ENCODE measurements at regions not wholly inside any gene's neighbourhood (a gene's known extent, or its start where the extent isn't known, plus 50 kb on each side); places are given as distances from the start of the nearest gene placed in this dataset.
A peak's percentile ranks its signal among the peaks of the same experiment; 100 is the strongest.

DNA sequence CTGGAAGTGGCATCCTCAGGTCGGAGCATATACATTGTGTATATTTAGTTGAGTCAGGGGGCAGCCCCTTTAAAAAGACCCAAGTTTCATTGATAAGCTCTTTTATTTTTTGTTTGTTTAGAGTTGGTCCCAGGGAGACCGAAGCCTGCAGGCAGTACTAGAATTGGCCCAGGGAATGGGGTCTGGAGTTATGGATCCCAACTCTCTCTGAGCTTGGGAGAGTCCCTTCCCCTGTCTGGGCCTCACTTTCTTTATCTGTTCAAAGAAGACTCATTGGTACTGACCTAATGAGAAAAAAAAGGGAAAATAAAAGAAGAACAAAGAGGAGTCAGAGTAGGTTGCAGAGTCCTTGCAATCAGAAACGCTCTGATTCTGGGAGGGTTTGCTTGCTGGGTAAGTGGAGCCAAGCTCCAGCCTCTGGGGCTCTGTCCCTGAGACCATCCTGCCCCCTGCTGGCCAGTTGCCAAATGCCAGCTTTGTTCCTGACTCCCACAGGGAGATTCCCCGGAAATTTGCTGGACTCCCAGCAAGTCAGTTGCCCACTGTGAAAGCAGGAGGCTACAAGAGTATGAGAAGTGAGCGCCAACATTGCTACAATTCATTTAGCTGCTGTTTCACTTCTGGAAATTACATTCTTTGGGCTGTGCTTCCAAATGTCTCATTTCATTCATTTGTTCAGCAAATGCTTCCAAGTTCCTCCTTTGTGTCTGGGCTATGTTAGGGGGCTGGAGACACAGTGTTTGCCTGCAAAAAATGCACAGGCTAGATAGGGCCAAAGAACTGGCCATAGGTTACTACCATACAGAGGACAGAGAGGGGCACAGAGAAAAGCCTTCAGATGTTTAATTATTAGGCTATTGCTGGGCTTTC is 156.2 kb downstream of the MELK start:
- peak; percentile 34 for DNase-seq

DNA sequence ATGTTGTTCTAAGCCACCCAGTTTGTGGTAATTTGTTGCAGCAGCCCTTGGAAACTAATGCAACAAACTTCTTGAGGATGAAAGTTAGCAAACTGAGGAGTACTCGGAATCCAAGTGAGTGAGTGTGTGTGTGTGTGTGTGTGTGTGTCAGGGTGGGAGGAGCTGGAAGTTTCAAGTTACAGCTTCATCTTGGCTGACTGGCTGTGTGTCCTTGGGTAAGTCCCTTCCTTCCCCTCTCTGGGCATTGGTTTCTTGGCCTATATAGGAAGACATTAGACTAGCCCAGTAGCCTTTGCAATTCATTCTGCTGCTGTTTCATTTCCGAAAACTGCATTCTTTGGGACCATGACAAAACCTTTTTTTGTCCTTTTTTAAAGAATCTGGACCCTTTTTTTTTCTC is 157.2 kb downstream of the MELK start:
- no peak for DNase-seq

DNA sequence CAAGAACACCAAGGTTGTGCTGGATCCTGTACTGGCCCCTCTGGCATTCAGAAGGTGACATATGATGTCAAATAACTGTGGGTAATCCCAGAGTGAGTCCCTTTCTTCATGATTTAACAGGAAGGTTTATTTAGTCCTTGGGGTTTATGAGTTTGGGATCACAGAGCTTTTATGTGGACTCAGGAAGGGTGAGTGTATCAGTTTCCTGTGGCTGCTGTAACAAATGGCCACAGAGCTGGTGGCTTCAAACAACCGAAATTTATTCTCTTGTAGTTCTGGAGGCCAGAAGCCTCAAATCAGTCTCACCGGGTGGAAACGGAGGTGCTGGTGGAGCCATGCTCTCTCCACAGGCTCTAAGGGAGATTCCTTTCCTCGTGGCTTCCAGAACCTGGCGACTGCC is 157.7 kb downstream of the MELK start:
- DNase-seq: no peak

DNA sequence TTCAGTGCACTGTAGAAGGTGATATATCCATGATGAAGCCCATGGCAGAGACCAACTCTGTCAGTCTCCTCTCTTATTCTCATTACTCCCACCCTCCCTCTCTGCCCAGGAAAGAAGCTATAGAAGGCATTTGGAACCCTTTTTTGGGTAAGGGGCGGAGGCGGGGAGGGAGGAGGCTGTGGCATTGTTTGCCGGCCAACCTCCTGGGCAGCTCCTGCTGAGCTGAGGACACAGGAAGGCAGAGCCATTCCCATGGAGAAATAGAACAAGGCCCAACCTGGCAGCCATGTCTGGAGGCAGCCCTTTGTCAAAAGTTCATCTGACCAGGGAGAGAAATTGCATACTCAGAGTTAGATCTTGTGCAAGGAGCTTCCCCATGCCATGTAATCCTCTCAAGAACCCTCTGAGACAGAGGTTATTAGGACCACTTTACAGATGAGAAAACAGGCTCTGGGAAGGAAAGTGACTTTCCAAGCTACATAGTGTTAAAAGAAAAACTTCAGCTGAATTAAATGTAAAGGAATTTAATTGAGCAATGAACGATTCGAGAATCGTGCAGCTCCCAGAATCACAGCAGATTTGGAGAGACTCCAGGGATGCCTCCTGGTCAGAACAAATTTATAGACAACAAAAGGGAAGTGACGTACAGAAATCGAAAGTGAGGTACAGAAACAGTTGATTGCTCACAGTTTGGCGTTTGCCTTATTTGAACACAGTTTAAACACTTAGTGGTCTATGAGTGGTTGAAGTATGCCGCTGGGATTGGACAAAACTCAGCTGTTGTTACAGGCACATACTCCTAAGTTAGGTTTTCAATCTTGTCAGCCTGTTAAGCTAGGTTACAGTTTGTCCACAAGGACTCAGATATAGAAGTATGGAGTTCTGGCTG is 158.6 kb downstream of the MELK start:
- no peak for DNase-seq

DNA sequence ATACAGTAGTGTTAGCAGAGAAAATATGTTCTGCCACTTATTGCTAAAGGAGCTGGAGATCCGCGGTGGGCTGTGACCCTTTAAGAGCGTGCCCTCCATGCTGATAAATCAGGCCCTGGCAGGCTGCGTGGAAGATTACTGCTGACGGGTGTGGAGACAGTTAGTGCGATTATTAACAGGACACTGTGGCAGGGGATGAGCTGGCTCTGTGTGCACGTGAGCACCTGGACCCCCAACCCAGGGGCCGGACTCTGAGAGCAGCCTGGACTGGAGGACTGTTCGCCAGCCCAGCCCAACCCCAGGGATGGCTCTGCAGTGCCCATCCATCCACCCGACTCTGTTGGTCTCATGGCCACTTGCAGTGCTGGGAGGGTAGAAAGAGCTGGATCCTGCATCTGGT is 162.0 kb downstream of the MELK start:
- no peak for DNase-seq

DNA sequence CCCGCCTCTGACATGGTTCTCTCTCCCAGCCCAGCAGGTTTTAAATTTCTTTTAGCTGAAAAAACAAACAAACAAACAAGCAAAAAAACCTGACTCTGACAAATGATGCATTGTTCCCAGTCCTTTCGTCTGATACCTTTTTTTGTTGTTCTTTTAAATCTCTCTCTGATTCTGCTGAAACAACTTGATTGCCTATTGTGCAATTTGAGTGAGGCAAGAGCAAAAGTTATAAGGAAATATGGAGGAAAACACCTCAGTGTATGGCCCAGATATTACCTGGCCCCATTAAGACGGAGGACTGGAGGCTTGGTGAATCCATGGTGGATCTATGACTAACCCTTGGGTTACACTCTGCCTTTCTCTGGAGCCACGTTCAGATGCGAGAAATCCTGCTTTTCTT is 164.0 kb downstream of the MELK start:
- no peak for DNase-seq

DNA sequence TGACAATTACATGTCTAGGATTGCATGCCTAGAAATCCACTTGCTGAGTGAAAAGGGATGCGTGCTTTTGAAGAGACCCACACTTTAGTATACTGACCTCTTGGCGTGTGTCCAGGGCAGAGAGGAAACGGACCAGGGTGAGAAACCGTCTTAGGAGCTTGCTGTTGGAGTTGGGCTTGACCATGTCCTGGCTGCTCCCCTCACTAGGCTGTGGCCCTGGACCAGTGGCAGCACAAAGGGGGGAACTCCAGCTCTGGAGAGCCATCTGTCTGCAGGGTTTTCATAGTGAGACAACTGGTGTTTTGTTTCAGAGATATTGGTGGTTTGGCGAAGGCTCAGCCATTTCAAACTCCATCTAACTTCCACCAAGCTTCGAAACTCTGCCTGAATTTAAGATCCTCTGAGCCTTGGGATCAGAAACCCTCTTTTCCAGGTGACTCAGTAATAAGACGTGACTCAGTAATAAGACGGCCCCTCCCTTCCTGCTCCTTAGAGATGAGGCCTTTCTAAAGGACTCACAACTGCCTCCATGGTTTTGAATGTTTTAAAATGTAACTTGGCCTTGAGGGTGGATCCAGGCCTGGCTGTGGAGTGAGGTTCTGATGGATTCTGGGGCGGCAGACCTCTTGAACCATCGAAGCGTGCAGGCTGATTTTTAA is 165.8 kb downstream of the MELK start:
- no peak for DNase-seq

DNA sequence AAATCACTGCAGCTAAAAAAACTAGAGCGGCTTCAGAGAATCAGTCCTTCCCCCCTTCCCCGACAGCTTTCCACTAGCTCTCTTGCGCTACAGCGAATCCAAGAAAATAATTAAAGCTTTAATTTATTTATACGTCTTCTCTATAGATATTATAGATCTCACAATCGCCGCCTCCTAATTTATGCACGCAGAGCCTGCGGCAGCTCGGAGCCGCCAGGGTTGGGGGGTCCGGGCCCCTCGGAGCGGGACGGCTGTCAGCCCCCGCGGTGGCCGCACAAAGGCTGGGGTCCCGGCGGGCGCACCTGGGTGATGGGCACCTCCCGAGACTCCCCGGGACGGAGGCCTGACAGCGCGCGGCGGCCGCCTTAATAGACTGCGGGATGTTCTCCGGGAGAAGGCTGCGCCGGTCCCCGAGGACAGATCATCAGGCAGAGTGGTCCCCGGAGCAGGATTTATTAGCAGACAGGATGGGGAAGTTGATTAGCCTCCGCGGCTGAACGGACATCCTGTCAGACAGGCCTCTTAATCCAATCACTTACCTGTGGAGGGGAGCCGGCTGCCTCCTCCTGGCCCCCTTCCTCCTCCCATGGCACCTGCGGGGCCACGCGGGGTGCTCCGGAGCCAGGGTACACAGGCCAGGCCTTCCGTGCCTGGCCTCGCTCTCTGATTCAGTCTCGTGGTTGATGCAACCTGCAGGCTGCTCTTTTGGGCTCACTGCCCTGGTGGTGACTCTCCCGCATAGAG is 166.8 kb downstream of the MELK start:
- no peak for DNase-seq

DNA sequence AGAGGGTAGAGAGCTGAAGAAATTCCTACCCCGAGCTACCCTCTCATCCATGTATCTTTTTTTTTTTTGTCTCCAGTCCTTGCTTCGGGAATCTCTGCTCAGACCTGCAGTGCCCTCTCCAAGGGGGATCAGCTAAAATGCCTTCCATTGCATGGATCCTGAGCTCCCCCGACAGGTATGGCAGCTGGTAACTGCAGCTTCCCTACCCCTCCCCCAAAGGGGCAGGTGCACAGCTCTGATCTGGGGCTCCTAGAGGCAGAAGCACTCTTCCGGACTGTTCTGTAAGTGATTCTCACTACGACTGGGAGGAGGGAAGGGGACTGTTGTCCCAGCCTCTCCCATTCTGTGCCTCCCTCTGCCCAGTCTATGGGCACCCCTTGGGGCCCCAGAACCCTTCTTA is 169.6 kb downstream of the MELK start:
- no peak for DNase-seq

DNA sequence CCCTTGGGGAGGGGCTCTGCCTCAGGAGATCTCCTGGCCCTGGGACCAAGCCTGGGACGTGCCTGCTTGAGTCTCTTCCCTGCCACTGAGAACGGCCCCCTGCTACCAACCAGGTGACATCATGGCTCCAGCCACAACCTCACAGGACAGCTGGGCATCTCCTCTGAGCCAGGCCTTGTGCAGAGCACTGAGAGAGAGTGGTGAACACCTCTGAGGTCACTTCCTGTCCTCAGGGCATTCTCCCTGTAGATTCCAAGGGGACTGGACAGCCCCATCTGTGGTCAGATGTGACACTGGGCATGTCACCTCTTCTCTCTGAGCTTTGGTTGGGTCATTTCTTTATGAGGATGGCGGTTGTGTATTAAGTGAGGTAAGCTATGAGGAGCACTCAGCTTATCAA is 172.0 kb downstream of the MELK start:
- DNase-seq: no peak

DNA sequence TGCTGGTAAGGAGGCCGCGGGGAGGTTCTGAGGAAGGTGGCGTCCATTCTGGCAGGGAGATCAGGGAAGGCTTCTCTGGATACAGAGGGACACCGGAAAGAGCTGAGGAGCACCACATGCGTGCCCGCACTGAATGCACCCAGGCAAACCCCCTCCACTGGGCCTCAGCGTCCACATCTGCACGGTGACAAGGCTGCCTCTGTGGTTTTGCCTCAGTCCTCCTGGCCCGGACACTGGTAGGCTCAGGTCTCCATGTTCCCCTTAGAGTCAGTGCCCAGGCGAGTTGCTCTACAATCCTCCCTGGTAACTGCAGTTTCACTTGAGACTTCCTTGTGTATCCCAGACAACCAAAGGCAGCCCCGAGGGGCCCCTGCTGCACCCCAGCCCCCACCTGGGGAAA is 173.3 kb downstream of the MELK start:
- no peak for DNase-seq

DNA sequence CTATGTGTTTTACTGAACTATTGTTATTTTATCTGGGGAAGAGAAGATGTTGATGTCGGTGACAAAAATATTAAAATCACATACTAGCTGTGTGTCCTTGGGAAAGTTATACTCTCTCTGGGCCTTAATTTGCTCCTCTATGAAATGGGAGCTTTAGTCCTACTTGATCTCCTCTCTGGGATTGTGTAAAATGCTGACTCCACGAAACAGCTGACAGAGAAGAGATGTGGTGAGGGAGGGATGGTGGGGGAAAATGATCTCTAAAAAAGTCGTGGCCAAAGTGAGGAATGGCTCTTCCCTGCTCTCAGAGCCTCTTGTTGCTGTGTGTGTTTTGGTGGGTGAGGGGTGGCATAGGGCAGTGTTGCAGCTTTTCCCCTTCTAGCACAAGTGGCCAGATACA is 173.7 kb downstream of the MELK start:
- DNase-seq: no peak

DNA sequence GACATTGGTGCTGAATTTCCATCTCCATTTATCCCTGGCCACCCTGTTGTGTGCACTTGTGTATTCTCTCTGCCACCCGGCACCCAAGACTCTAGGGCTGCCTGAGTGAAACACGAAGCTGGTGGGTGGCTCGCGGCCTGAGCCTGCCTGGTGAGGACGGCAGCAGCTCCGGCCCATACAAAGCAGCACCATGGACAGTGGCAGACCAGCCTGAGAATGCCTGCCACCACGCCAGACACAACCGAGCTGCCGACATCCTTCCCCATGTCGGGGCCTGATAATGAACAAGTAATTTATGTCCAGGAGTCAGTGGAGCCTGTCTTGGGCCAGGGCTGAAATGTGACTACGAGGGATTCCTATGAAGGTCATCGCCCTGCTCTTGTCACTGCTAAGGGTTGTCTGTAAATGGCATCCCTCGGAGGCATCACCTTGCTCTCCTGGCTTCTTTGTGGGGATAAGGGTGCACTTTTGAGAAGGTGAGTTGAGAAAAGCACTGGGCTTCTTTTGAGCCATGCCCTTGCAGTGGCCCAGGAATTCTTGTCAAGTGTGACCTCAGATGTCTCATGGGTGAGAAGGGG is 175.7 kb downstream of the MELK start:
- no peak for DNase-seq

DNA sequence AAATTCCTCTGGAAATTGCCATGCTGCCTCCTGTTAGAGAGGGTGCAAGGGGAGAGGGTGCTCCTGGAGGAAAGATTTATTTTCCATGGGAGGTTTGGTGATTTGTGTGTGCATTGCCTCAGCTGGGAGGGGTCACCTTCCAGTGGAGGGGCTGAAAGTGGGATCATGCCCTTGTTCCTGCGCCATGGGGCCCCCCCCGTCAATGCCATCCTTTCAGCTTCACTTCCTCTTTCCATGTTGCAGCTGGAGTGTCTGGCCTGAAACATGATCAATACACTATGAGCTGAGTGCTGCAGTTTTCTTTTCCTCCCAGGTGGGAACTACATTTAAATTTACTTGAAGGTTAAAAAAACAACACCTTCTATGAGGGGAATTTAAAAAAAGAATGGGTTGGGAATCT is 176.8 kb downstream of the MELK start:
- DNase-seq: no peak

DNA sequence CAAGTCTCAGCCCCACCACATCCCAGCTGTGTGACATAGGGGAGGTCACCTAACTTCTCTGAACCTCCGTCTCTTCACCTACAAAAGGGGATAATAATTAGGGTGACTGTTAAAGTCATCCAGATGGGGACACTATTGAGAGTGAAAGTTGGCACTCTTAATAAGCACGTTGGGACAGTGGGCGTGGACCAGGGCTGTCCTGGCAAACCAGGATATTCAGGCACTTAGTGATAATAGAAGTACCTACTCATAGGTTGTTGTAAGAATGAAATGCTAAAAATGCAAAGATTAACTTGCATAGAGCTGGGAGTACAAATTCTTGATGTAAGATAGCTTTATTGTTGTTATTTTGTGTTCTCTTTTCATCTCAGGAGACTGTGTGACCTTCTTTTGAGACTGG is 177.9 kb downstream of the MELK start:
- DNase-seq: no peak

DNA sequence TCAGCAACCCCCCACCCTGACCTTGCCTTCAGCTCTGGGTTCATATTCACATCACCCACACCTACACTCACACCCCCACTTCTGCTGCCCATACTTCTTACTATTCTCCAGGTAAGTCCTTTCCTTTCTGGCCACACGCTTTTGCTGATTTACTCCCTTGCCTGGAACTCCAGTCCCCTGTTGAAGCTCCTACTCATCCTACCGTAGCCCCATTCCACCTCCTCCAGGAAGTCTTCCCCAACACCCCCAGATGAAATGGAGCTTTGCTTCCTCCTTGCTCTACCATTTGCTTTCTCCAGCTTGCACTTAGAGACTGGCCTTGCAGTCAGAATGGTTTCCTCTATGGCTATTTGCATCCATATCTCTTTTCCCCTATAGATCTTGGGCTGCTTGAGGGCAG is 182.3 kb downstream of the MELK start:
- no peak for DNase-seq

DNA sequence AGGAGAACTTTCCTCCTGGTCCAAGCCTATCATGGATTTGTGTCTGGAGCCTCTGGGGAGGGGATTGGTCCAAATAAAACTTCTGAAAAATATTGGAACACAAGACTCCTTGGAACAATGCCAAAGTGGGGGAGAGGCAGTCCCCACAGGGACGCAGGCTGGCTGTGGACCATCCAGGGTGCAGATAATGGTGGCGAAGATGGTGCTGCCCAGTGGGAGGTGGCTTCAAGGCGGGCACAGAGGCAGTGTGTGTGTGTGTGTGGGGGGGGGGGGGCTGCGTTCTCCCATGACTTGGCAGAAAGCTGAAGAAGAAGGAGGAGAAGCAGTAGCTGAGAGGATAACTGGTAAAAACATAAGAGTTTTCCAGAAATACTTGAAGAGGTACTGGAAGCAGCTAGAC is 186.4 kb downstream of the MELK start:
- no peak for DNase-seq

DNA sequence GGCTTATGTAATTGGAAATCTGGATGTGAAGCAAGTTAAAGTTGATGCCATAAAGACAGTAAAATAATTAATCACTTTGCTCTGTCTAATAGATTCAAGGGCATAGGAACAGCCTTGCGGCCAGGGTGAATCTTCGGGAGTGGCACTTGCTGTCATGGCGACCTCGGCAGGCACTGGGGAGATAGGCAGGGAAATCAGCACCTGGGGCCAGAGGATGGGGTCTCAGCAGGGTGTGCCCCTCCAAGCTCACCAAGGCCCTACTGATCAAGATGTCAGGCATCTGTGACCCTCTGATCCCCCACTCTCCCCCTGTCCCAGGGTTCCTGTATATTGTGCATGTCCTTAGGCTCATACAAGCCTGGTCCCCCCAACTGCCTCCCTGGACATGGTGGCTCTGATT is 187.3 kb downstream of the MELK start:
- DNase-seq: no peak

DNA sequence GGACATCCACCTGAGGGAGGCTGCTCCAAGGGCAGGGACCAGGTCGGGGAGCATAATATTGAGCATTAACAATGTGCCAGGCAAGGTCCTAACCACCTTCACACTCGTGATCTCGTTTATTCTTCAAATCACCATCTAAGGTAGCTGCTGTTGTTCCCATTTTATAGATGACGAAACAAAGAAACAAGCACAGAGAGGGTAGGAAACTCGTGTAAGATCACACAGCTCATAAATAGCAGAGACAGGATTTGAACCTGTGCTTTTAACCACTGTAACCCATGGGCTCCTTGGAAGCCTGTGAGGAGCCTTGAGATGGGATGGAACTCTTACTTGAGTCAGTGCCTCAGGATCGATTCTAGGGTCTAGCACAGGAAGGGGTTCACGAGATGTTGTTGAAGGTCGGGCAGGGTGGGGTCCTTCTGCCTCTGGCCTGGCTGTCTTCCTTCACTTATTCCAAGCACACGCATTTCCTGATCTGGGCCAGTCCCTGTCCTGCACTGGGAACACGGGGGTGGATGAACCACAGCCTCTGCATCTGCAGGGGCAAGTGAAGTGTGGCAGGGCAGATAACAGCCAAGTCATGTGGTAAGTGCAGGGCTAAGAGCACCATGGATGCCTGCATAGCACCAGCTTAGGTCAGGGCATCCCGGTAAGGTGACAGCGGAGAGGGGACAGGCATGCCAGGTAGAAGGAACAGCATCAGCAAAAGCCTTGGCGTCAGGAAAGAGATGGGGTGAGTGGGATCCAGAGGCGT is 188.1 kb downstream of the MELK start:
- no peak for DNase-seq

DNA sequence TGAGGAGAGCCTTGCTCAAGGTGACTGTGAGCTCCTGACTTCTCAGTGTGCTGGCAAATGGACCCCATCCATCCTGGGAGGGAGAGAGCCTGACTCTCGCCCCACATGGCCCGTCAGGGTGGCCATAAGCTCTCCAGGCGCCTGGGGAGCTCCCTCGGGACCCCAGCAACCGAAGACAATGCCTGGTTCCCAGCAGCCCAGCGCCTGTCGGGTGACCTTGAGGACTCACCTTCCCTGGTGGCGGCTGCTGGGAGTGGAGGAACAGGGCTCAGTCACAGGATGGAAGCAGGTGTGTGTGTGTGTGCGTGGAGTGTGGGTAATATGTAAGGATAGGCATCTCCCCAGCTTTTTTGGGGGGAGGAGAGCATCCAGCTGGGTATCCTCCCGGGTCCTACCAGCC is 190.3 kb downstream of the MELK start:
- no peak for DNase-seq

DNA sequence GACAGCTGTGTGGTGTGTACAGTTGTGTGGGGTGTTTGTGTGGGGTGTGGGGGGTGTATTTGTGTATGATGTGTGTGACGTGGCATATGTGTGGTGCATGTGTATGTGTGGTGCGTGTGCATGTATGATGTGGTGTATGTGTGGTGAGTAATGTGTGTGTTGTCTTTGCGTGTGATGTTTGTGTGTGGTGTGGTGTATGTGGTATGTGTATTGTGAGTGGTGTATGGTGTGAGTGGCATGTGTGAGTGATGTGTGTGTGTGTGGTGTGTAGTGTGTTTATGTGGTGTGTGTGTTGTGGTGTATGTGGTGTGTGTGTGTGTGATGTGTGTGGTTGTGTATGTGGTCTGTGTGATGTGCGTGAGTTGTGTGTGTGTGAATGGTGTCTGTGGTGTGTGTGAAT is 191.1 kb downstream of the MELK start:
- DNase-seq: no peak
